M059J (cell line): ENCODE measurements at regions not wholly inside any gene's neighbourhood (a gene's known extent, or its start where the extent isn't known, plus 50 kb on each side); places are given as distances from the start of the nearest gene placed in this dataset.

Experiments used
- DNase-seq: peaks from one replicate; pipeline ENCODE4 v3.0.0-alpha.2; 2012; ENCODE audit warnings: low read depth

DNA sequence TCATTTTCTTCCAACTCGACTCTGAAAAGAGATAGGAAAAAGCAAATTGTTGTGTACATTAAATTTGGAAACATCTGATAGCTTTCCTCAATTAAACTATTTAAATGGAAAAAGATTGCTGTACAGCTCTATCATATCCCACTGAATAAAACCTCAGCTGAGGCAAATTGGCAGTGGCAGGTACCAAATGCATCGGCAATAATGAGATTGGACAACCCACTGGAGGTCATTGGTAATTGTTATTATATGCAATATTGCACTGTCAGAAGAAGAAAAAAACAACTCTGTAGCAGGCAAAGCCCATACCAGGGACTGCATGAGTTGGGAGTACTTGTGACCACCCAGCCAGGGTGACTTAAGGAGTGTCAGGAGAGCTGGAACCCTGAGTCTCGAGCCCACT is 291.6 kb upstream of the SKOR2 start:
- no peak for DNase-seq

DNA sequence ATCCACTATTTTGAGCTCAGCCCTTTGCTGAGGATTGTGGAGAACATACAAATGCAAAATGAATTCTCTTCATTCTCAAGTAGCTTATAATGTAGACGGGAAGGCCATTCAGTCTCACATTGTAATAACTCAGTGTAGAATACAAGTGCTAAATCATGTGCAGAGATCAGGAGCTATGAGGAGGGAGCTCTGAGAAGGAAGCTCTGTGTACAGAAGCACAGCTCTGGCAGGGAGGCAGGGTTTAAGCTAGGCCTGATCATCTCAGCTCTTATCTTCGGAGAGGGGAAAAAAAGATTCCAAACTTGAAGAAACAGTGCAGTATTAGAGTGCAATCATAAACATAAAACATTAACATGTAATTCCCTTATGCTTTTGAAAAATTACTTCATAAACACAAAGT is 291.1 kb upstream of the SKOR2 start:
- no peak for DNase-seq

DNA sequence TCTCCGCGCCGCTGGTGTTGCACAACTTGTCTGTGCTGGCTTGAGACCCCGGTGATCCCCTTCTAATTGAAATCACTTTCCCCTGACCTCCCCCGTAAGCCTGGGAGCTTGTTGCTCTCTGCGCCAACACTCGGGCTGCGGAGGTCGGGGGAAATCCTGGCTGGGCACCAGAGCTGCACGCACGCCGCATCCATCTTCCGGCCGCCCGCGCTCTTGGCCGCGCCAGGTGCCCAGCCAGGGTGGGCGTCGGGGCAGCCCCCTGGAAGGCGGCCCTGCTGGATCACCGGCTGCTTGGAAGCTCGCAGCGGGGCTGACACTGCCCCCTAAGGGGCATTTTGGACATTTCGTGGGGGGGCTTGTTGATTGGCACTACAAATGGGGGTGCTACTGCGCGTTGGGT is 280.3 kb upstream of the SKOR2 start:
- DNase-seq: no peak

DNA sequence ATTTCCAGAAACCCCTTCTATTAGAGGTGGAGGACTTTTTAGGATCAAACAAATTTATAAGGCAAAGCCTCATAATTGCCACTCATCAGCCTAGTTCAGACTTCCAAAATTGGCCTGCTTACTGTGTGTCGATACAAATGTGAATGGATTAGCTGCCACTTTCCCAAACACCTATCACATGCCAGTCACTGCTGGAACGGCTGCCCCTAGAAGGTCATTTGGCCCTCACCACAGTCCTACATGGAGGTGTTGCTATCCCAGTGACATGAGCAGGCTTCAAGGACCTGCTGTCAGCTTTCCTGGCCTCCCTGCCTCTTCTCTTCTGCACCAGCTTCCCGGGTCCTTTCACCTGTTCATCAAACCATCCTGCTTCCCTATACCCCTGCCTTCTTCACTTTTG is 279.2 kb upstream of the SKOR2 start:
- no peak for DNase-seq

DNA sequence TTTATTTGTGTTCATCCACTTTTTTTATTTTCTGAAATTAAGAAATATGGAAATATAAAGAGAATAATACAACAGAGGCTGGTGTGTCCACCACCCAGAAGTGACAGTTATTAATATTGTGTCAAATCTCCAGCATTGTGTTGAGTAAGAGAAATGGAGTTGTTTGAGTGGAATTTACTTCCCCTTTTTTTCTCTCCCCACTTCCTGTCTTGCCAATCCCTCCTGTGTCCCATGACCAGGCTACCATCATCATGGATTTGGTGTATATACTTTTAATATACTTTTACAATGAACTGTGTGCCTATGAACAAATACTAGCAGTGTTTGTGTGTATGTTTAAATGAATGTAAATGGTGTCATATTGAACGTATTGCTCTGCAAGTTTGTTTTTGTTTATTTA is 276.9 kb upstream of the SKOR2 start:
- no peak for DNase-seq

DNA sequence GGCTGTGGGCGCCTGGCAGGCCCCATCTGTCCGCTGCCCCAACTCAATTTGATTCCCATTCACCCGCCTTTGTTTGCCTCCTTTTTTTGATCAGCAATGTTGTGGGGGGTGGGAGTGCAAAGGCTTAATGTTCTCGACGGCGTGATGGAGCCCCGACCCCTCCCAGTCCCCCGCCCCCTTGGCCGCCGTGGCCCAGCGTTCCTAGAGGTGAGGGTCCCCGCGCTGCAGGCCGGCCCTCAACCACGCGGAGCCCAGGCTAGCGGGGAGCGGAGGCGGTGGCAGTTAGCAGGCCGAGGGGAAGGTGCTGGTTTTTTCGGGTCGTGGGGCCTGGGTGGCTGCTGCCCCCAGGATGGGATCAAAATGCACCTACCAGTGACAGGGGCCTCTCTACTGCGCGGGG is 274.7 kb upstream of the SKOR2 start:
- DNase-seq: no peak

DNA sequence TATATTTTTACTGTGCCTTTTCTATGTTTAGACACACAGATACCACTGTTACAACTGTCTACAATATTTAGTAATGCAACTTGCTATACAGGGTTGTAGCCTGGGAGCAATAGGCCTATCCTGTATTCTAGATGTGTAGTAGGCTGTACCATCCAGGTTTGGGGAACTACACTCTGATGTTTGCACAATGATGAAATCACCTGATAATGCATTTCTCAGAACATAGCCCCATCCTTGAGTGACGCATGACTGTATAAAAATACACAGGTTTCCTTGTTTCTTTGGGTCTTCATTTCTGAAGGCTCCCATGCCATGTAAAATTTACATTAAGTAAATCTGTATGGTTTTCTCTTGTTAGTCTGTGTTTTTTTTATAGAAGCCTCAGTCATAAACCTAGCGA is 270.9 kb upstream of the SKOR2 start:
- no peak for DNase-seq

DNA sequence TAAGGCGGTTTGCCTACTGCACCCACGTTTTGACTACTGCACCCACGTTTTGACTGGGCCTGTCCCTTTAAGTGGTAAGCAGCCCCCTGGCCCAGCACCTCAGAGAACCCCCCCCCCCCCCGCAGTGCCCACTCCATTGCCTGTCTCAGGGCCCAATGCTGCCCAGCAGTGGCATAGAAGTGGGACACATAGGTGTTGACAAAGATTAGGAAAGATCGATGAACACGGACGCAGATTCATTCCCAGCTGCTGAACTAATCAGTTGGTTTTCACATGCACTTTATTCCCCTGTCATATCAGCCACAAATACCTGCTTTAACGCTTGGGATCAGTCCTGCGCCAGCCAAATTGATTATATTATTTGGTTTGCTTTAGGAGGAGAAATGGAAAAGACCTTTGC is 268.8 kb upstream of the SKOR2 start:
- DNase-seq: no peak

DNA sequence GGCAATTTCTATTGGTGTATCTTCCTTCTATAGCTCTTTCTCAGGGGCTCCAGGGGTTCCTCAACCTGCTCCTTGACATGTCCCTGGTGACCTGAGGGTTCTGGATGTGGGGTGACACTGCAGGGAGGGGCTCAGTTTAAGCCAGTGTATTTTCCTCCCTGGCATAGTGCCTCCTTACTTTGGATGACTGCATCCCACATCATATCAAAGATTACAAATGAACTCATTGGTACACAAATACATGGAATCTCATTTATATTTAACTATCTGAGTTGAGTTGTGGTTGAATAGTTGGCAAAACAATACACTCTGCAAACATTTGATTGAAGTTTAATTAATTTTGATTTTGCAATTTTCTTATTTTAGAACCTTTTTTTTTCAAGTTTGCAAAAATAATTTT is 268.2 kb upstream of the SKOR2 start:
- no peak for DNase-seq

DNA sequence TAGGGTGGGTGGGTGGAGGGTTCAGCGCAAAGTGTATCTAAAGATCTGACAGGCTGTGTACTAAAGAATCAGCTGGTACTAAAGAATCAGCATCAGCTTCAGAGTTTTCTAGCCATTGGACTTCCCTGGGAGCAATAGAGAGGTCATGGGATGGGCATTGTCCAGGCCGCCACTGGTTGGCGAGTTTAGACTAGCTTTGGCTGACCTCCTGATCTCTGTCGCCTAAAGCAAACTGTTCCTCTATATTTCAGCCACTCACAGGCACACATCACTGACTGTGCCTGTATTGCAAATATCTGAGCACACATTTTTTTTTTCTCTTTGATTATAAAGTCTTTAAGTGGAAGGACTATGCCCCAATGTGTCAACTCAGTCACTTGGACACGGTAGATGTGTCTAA is 267.8 kb upstream of the SKOR2 start:
- DNase-seq: no peak

DNA sequence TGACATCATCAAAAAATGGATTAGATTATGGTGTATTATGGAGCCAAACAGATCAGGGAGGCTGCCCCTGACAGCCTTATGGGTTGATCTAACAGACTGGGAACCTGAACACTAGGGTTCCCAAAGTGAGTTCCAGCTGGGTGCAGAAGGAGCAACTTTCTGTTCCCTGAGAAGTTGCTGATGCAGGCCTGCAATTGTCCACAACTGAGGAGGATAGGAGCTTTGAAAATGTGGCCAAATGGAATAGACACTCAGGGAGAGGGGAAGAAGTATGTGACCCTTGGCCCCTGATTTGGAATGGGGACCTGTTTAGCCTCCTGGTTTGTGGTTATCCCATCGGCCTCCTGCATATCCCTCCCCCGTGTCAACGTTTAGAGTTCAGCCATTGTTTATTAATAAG is 262.2 kb upstream of the SKOR2 start:
- no peak for DNase-seq

DNA sequence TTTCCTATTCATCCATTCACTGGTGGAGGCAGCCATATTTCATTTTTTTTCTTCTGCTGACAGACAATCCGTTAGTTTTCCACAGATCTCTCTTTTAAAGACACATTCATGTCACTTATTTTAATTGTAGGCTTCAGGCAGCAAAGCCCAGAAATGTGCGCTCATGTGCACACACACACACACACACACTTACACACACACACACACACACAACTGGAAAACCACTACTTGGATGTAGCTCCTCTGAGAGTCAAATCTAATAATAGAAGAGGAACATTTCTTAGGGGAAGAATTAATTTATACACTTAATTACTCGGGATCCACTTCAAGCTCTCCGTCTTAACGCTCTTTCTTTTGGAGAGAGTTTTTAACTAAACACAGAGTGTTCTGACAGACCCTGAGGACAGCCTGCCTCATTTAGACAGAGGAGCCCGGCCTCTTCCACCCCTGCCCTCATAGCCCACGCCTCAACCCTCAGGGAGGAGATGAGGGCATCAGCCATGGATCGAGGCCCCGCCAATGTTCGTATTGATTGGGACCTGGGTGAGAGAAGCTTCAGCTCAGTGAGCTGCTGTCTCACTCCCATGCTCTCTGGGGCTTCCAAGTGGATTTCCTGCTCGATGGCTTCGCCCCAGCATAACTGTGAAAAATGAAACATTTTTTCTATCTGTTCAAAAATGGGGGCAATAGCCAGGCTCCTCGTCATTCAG is 261.4 kb upstream of the SKOR2 start:
- DNase-seq: no peak

DNA sequence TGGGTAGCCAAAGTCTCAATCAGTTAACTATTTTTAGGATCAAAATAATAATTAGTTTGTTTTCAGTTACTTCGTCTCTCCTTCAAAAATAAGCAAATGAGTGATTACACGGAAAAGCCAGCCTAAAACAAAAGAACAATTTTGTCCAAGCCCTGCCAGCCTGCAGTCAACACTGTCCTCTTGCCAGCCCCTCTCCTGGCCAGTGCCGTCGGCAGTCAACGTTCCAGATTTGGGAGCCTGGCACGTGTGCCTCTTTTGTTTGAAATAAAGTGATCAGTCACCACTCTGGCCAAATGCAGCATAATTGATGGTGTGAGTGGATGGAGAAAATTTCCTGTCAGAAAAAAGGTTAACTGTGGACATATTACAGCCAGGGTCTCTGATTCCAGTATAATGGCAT is 260.6 kb upstream of the SKOR2 start:
- no peak for DNase-seq

DNA sequence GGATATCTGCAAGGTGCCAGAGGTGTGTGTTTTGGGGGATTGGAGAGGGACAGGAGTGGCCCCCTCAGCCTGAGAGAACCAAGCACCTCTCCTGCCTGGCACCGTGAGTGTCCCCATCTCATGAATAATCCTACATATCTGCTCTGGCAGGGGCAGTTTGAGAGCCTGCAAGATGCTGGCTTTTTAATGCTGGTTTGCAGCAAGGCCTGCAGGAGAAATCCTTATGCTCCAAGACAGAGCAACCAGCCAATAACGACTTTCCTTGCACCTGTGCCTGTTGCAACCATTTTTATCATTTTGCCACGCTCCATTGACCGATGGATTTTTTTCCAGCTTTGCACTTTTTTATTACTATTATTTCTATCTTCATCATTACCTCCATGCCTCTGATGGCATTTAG is 259.4 kb upstream of the SKOR2 start:
- no peak for DNase-seq

DNA sequence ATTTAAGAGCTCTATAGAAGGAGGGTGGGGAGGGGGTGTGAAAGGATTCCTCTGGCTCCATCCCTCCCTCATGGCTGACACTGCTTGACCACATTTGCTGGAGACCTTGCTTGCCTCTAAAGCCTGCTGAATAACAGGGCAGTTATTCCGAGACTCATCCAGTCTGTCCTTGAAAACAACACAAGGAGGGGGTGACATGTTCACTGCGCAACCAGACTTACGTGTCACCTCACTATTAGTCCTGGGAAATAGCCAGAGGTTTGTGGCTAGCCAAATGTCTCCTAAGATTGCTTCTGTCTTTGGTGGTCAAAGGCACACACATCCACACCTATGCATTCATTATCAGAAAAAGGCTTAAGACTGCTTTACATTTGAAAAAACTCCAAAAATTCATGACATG is 256.2 kb upstream of the SKOR2 start:
- DNase-seq: no peak

DNA sequence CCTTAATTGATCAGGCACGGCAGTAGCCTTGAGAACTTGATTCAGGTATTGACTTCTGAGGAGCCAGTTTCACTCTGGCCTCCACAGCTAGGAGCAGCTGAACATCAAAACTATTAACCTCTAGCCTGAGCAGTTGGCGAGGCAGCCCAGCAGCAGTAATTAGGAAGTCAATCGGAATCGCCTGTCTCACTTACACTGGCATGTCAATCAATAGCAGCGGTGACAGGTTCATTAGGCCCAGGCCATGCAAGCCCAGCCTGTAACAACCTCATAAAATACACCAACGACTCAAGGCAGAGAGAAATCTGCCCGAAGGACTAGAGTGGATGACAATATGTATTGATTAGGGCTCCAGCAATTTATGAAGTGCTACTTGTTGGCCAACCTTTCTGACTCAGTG is 255.4 kb upstream of the SKOR2 start:
- DNase-seq: no peak

DNA sequence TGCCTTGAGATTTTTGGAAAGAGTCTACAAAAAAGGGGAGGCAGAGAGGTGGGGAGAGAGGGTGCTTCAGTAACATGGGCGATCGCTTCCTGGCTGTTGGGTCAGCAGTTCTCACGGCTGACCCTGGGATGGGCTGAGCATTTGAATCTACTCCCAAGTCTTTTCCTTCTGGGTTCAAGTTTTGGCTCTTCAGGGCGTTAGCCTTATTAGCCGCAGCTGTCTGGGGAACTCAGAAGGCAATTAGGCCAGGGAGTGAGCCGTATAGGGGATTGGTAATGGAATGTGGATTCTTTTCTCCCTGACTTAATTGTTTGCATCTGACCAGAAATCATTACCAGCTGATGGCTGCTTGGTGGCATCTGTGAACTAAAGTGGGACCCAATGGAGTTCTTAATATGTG is 250.5 kb upstream of the SKOR2 start:
- no peak for DNase-seq

DNA sequence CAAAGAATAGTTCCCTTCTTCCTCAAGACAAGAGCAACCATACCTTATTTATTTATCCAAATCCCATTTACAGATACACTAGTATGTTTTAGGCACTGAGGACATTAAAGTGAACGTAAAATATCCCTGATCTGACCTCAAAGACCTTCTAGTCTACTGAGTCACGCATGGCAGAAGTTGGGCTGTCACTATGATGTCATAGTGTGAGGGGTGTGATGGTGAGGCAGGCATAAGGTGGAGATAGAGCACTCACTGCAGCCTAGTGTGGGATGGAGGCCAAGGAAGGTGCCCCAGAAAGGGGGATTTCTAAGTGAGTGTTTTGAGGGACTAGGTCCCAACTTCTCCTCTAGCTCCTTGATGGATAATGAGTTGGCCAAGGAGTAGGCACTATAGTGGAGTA is 249.5 kb upstream of the SKOR2 start:
- no peak for DNase-seq

DNA sequence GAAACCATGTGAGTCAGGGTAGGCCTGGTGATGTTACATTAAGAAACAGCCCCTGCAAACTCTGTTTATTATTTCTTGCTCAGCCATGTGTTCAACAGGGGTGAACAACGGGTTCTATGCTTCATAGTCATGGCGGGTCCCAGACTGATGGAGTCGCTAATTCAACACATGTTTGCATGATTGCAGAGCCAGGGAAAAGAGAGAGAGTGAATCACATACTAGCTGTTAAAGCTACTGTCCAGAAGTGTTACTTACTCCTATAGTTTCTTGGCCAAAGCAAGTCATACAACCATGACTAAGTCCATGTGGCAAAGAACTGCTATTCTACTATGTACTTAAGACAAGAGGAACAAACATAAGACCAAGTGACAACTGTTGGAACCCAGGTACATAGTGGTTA is 241.2 kb upstream of the SKOR2 start:
- no peak for DNase-seq

DNA sequence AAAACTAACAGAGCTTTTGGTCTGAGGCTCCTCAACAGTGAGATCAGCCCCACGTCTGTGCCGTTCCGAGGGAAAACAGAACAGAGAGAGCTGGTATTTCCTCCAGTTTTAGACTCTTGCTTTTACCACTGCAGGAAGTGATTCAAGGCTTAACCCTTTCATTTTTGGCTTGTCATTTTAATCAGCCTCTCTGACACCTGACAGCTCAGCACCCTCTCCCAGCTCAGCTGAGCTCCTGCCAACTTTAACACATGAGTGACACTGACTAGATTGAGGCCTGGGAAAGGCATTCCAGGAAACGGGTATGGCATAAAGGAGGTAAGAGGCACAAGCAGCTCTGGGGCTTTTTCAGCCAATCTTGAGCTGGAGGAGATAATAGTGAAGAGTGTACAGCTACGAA is 239.4 kb upstream of the SKOR2 start:
- DNase-seq: peak; percentile 37

DNA sequence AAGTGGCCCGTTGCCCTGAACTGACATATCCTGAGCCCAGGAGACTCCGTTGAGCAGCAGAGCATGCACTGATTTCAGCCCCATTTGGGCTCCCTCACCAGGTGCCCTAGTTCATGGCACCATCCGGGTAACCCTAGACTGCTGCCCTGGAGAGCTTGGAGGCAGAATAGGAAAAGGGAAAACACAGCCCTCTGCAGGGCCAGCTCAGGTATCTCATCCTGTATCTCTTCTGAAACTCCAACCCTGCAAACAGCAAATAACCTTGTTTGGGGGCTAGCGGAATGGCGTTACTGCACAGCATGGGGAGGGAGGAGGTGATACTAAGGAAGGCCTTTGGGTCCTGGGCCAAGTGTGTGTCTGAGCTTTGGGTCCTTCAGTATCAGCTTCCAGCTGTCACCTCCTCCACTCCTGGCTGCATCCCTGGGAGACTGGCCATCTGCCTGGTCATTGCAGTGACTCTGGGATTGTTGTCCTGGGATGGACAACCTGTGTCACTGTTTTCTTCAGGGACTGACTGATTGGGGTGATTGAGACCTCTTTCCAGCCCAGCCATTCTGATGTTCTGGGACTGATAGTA is 233.8 kb upstream of the SKOR2 start:
- DNase-seq: no peak

DNA sequence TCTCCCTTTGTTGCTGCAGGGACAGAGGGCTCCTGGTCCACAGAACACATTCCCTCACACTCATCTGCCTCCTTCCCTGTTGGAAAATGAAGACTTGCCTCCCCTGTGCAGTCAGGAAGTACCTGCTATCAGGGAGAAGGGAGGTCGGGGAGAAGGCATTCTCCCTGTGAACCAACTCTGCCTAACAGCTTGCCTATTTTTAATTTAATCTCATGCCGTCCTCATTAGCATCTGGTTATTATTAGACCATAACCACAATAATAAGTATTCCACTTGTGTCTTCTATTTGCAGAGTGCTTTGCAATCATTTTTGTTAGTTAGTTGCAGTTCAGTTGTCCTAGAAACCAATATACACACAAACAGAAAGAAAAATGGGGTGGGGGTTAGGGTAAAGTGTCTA is 232.6 kb upstream of the SKOR2 start:
- no peak for DNase-seq

DNA sequence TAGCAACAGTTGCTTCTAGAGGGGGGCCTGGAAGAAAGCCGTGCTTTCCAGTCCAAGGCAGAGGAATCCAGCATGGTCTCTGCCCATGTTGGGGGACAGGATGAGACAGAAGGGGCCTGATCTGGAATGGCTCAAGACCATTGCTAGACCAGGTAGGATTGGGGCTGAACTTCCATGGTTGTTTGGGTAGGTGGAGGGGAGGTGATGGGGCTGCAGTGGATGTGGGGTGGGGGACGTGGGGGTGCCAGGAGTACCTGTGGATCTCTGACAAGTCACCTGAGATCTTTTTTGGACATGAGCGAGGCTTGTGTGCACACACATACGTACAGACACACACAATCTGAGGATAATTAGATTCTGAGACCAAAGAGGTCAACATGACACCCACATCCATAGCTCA is 228.7 kb upstream of the SKOR2 start:
- no peak for DNase-seq

DNA sequence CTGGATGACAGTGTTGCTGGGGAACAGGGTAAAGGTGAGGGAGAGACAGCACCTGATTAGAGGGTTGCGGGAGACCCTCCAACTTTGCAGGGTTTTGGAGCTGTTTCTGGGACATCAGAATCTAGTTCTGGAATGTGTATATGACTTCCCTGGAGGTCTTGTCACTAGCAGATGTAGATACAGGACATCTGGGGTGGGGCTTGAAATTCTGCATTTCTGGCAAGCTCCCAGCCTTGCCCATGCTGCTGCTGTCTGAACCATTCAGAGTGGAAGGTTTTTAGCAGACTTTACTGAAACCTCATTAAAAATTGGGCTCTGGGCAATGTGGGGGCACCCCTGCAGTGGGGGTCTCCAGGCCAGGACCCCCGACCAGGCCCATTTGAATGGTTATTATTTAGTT is 220.3 kb upstream of the SKOR2 start:
- no peak for DNase-seq
